SK-N-SH (cell line): ENCODE measurements at regions not wholly inside any gene's neighbourhood (a gene's known extent, or its start where the extent isn't known, plus 50 kb on each side); places are given as distances from the start of the nearest gene placed in this dataset.

ENCODE experiments used
- CTCF ChIA-PET: fragments of 300-600, 350-600 bp; formaldehyde crosslinking; extraction: SDS; loops from one replicate; lab custom pipeline; 2021; lab: Yijun Ruan, JAX
- POLR2A ChIA-PET: fragments of 350-600 bp; sonication (Branson Sonifier 250); formaldehyde crosslinking; extraction: SDS; loops from one replicate; lab custom pipeline; 2020; ENCODE audit warnings: antibody characterized with exemption, inconsistent platforms; lab: Yijun Ruan, JAX
- DNase-seq: peaks from one replicate; pipeline ENCODE4 v3.0.0; 2012
- H2AFZ ChIP-seq: fragments of 200-600 bp; sonication (generic); 2 replicates; pipeline ENCODE4 v1.8.1; 2016; ENCODE audit warnings: antibody characterized with exemption, mild to moderate bottlenecking, low read depth
- H3F3A ChIP-seq: fragments of 200-600 bp; sonication (generic); replicated peaks from 2 replicates; pipeline ENCODE3; 2016; ENCODE audit warnings: antibody characterized with exemption, mild to moderate bottlenecking; ENCODE audit not compliant: insufficient read depth
- H3K27ac ChIP-seq, 2 experiments: fragments of 200-500 bp in 1 of 2; fragments of 200-600 bp in 1 of 2; sonication (Bioruptor generic) in 1 of 2; sonication (generic), shearing (Covaris generic) in 1 of 2; 2 replicates each; pipeline versions ENCODE4 v1.5.1 to v1.6.1; 2014 to 2016; ENCODE audit warnings: low read depth in 2 of 2, inconsistent platforms in 1 of 2, low read length in 1 of 2, mild to moderate bottlenecking in 1 of 2, mixed read lengths in 1 of 2
- H3K27me3 ChIP-seq: fragments of 200-600 bp; sonication (generic), shearing (Covaris generic); 2 replicates; pipeline ENCODE4 v1.6.1; 2016; ENCODE audit warnings: mixed run types; ENCODE audit not compliant: insufficient read depth
- H3K36me3 ChIP-seq, 2 experiments: fragments of 200-500 bp in 1 of 2; fragments of 200-600 bp in 1 of 2; sonication (Bioruptor generic) in 1 of 2; sonication (generic) in 1 of 2; replicated peaks in 1 of 2; 2 replicates each; pipeline versions ENCODE3 to v1.5.1; 2014 to 2016; ENCODE audit warnings: low read length in 1 of 2, mild to moderate bottlenecking in 1 of 2; ENCODE audit not compliant: insufficient read depth in 2 of 2, control insufficient read depth in 1 of 2
- H3K4me1 ChIP-seq, 2 experiments: fragments of 200-500 bp in 1 of 2; fragments of 200-600 bp in 1 of 2; sonication (Bioruptor generic) in 1 of 2; sonication (generic), shearing (Covaris generic) in 1 of 2; 2 replicates each; pipeline versions ENCODE4 v1.5.1 to v1.6.1; 2014 to 2016; ENCODE audit warnings: low read depth in 1 of 2, low read length in 1 of 2, mixed run types in 1 of 2; ENCODE audit not compliant: insufficient read depth in 2 of 2, control insufficient read depth in 1 of 2
- H3K4me2 ChIP-seq: fragments of 200-600 bp; sonication (generic), shearing (Covaris generic); 2 replicates; pipeline ENCODE4 v1.6.1; 2017; ENCODE audit warnings: mixed run types
- H3K4me3 ChIP-seq, 2 experiments: fragments of 200-500 bp in 1 of 2; fragments of 200-600 bp in 1 of 2; sonication (Bioruptor generic) in 1 of 2; sonication (generic), shearing (Covaris generic) in 1 of 2; 2 replicates each; pipeline versions ENCODE4 v1.5.1 to v1.8.1; 2014 to 2016; ENCODE audit warnings: low read depth in 2 of 2, inconsistent platforms in 1 of 2, low read length in 1 of 2, mild to moderate bottlenecking in 1 of 2, mixed read lengths in 1 of 2, moderate library complexity in 1 of 2
- H3K79me2 ChIP-seq: fragments of 200-600 bp; sonication (generic); 2 replicates; pipeline ENCODE4 v1.8.1; 2017; ENCODE audit warnings: mild to moderate bottlenecking; ENCODE audit not compliant: insufficient read depth
- H3K9ac ChIP-seq: fragments of 200-600 bp; sonication (generic); 2 replicates; pipeline ENCODE4 v1.6.1; 2017; ENCODE audit warnings: mixed run types
- H3K9me2 ChIP-seq: fragments of 200-600 bp; sonication (generic); 2 replicates; pipeline ENCODE4 v1.6.1; 2017; ENCODE audit warnings: mixed run types
- H3K9me3 ChIP-seq: fragments of 200-600 bp; sonication (generic); 2 replicates; pipeline ENCODE4 v1.6.1; 2017; ENCODE audit warnings: mixed run types, mild to moderate bottlenecking, moderate library complexity
- H4K20me1 ChIP-seq: fragments of 200-600 bp; sonication (generic); 2 replicates; pipeline ENCODE4 v1.6.1; 2017; ENCODE audit warnings: mild to moderate bottlenecking, mixed run types; ENCODE audit not compliant: insufficient read depth
- ELF1 ChIP-seq: IDR thresholded peaks from 2 replicates; pipeline ENCODE4 v1.4.0; 2012
- EP300 ChIP-seq, 2 experiments: IDR thresholded peaks; 2 replicates each; pipeline versions ENCODE4 v1.4.0 to v1.6.1; 2012; ENCODE audit warnings: borderline replicate concordance in 1 of 2, low read depth in 1 of 2, low read length in 1 of 2
- EZH2phosphoT487 ChIP-seq: fragments of 200-600 bp; sonication (generic); IDR thresholded peaks from 2 replicates; pipeline ENCODE4 v1.6.1; 2017; ENCODE audit warnings: low read depth, mixed run types, mild to moderate bottlenecking, antibody characterized with exemption, moderate library complexity, borderline replicate concordance
- FOSL2 ChIP-seq: IDR thresholded peaks from 2 replicates; pipeline ENCODE4 v1.4.0; 2012; ENCODE audit warnings: low read depth, mild to moderate bottlenecking, moderate library complexity, borderline replicate concordance
- FOXJ3 ChIP-seq: sonication (generic); formaldehyde crosslinking; IDR thresholded peaks from 2 replicates; pipeline ENCODE4 v1.5.1; 2020; ENCODE audit warnings: mild to moderate bottlenecking, missing genetic modification reagents
- FOXM1 ChIP-seq: IDR thresholded peaks from 2 replicates; pipeline ENCODE4 v1.4.0; 2012; ENCODE audit warnings: low read depth, mild to moderate bottlenecking
- GABPA ChIP-seq: IDR thresholded peaks from 2 replicates; pipeline ENCODE4 v1.4.0; 2012; ENCODE audit warnings: low read depth, mild to moderate bottlenecking
- GATA2 ChIP-seq: sonication (generic); formaldehyde crosslinking; IDR thresholded peaks from 2 replicates; pipeline ENCODE4 v1.5.0; 2020; ENCODE audit warnings: mild to moderate bottlenecking, missing genetic modification reagents
- JUND ChIP-seq: IDR thresholded peaks from 2 replicates; pipeline ENCODE4 v1.4.0; 2012
- MEF2A ChIP-seq: IDR thresholded peaks from 2 replicates; pipeline ENCODE4 v1.4.0; 2012; ENCODE audit warnings: low read depth, borderline replicate concordance
- MXI1 ChIP-seq: IDR thresholded peaks from 2 replicates; pipeline ENCODE4 v1.6.1; 2012; ENCODE audit warnings: mild to moderate bottlenecking, low read depth, low read length, improper control_type of control experiment
- NFIC ChIP-seq: IDR thresholded peaks from 2 replicates; pipeline ENCODE4 v1.4.0; 2012; ENCODE audit warnings: borderline replicate concordance
- POLR2AphosphoS5 ChIP-seq: IDR thresholded peaks from 2 replicates; pipeline ENCODE4 v1.6.1; 2012; ENCODE audit warnings: low read depth, low read length
- RCOR1 ChIP-seq: fragments of 150-350 bp; IDR thresholded peaks from 2 replicates; pipeline ENCODE4 v1.6.1; 2017; ENCODE audit warnings: antibody characterized with exemption, low read length
- RFX5 ChIP-seq: IDR thresholded peaks from 2 replicates; pipeline ENCODE4 v1.6.1; 2012; ENCODE audit warnings: mild to moderate bottlenecking, improper control_type of control experiment, low read length
- RXRA ChIP-seq: IDR thresholded peaks from 2 replicates; pipeline ENCODE4 v1.4.0; 2012; ENCODE audit warnings: low read depth, mild to moderate bottlenecking, borderline replicate concordance
- SIN3A ChIP-seq: IDR thresholded peaks from 2 replicates; pipeline ENCODE4 v1.6.1; 2012; ENCODE audit warnings: low read depth, mild to moderate bottlenecking, low read length, moderate library complexity, borderline replicate concordance
- SMC3 ChIP-seq: IDR thresholded peaks from 2 replicates; pipeline ENCODE4 v1.6.1; 2012; ENCODE audit warnings: low read depth, low read length, improper control_type of control experiment
- TCF12 ChIP-seq: IDR thresholded peaks from 2 replicates; pipeline ENCODE4 v1.4.0; 2012
- TEAD4 ChIP-seq: IDR thresholded peaks from 2 replicates; pipeline ENCODE4 v1.4.0; 2012; ENCODE audit warnings: mild to moderate bottlenecking, borderline replicate concordance; ENCODE audit not compliant: insufficient read depth
- WGBS: methylation state at CpG from one replicate; pipeline ENCODE4 v1.1.6; 2017; ENCODE audit warnings: low lambda C conversion rate; 5-methylcytosine and 5-hydroxymethylcytosine counted together
- TF ChIP-seq, protein P1 (sequence below): IDR thresholded peaks from 2 replicates; pipeline ENCODE4; 2012
- TF ChIP-seq, protein P2 (sequence below): IDR thresholded peaks from 2 replicates; pipeline ENCODE4 v1.4.0; 2012; ENCODE audit warnings: low read depth
- TF ChIP-seq, protein P3 (sequence below): IDR thresholded peaks from 2 replicates; pipeline ENCODE4 v1.4.0; 2012; ENCODE audit warnings: low read depth, borderline replicate concordance
- TF ChIP-seq, protein P4 (sequence below): IDR thresholded peaks from 2 replicates; pipeline ENCODE4 v1.6.1; 2012; ENCODE audit warnings: mild to moderate bottlenecking, low read depth, low read length, moderate library complexity

DNA sequence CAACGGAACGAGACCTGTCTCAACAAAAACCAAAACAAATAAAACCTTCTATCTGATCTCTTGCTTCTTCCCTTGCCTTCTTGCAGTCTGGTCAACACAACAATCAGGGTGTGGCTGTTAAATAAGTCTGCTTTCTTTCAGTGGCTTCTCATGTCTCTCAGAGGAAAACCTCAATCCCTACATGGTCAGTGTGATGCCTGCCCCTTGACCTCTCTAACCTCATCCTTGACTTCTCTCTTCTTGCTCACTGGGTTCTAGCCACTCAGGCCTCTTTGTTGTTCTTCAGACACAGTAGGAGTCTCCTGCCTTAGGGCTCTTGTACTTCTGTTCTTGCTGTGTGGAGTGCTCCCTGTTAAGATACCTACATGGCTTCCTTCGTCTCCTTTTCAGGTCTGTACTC, 220.4 kb downstream of the SDHAF3 start:
- H3K27me3 ChIP-seq: no peaks in the 10 kb centered on the region
- CTCF ChIA-PET: no interaction called here
- no peaks in the 10 kb centered on the region for H4K20me1 ChIP-seq
- WGBS: 3% methylated on average over 3 of the region's 3 CpGs
- H3F3A ChIP-seq: no peaks in the 10 kb centered on the region
- POLR2A ChIA-PET: no interaction called here
- no peaks in the 10 kb centered on the region for H3K9me2 ChIP-seq
- H3K4me1 ChIP-seq: no peaks in the 10 kb centered on the region
- H3K9me3 ChIP-seq: no peaks in the 10 kb centered on the region
- no peak overlapping the region for H3K9ac ChIP-seq
- H3K36me3 ChIP-seq: no peaks in the 10 kb centered on the region
- H3K4me3 ChIP-seq: no peak overlapping the region
- no peaks in the 10 kb centered on the region for H3K79me2 ChIP-seq
- H3K4me2 ChIP-seq: no peak overlapping the region
- no peak overlapping the region for H3K27ac ChIP-seq
- H2AFZ ChIP-seq: no peak overlapping the region
- TF ChIP-seq RFX5 (no peak), EP300 (IDR thresholded peaks at IDR 0.05; ENCODE audit: borderline replicate concordance in 1 of 2, low read depth in 1 of 2, low read length in 1 of 2) (no peak), RCOR1 (no peak), TEAD4 (no peak), SMC3 (no peak), FOXM1 (no peak), TCF12 (no peak), RXRA (no peak), MEF2A (no peak), FOSL2 (no peak), NFIC (no peak)
- TF ChIP-seq, protein P1, sequence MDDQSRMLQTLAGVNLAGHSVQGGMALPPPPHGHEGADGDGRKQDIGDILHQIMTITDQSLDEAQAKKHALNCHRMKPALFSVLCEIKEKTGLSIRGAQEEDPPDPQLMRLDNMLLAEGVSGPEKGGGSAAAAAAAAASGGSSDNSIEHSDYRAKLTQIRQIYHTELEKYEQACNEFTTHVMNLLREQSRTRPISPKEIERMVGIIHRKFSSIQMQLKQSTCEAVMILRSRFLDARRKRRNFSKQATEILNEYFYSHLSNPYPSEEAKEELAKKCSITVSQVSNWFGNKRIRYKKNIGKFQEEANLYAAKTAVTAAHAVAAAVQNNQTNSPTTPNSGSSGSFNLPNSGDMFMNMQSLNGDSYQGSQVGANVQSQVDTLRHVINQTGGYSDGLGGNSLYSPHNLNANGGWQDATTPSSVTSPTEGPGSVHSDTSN: no peak
- TF ChIP-seq, all 33 proteins: peak for 0
- no peak for DNase-seq

DNA sequence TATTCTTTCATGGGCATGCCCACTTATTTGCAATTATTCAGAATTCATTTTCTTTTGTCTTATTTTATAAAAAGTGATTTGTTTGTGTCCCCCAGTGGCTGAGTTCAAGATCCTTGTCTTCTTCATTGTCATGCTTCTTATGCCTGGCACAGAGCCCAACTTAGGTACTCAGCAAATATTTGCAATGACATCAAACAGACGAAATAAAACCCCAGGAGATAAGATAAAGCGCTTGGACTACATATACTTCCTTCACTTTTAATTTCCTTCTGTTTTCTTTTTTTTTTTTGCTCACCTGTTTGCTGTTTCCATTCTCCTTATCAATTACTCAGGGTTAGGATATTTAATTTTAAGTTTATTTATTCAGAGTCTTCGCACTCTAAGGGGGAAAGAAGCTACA, 225.0 kb downstream of the SDHAF3 start:
- 2% methylated on average over 3 of the region's 3 CpGs for WGBS
- CTCF ChIA-PET: no interaction called here
- H3K4me1 ChIP-seq: no peaks in the 10 kb centered on the region
- H3F3A ChIP-seq: no peaks in the 10 kb centered on the region
- POLR2A ChIA-PET: no interaction called here
- no peak overlapping the region for H2AFZ ChIP-seq
- H3K9me3 ChIP-seq: no peaks in the 10 kb centered on the region
- DNase-seq: no peak
- H3K9ac ChIP-seq: no peak overlapping the region
- no peak overlapping the region for H3K27ac ChIP-seq
- peaks cover 3% of the 10 kb centered on the region; the same call in 1 of the 2 replicates for H3K27me3 ChIP-seq
- no peaks in the 10 kb centered on the region for H3K36me3 ChIP-seq
- H4K20me1 ChIP-seq: no peaks in the 10 kb centered on the region
- H3K9me2 ChIP-seq: no peaks in the 10 kb centered on the region
- H3K79me2 ChIP-seq: no peaks in the 10 kb centered on the region
- H3K4me2 ChIP-seq: no peak overlapping the region
- no peak overlapping the region for H3K4me3 ChIP-seq
- TF ChIP-seq SIN3A: no peak
- no peak for TF ChIP-seq FOXJ3 (CRISPR knock-in tag)
- TF ChIP-seq ELF1: no peak
- TF ChIP-seq TEAD4: no peak
- no peak for TF ChIP-seq GABPA
- TF ChIP-seq RXRA: no peak
- no peak for TF ChIP-seq RFX5
- TF ChIP-seq, protein P2, sequence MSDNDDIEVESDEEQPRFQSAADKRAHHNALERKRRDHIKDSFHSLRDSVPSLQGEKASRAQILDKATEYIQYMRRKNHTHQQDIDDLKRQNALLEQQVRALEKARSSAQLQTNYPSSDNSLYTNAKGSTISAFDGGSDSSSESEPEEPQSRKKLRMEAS: no peak
- no peak for TF ChIP-seq NFIC
- no peak for TF ChIP-seq MXI1
- no peak for TF ChIP-seq GATA2 (CRISPR knock-in tag)
- TF ChIP-seq, protein P3, sequence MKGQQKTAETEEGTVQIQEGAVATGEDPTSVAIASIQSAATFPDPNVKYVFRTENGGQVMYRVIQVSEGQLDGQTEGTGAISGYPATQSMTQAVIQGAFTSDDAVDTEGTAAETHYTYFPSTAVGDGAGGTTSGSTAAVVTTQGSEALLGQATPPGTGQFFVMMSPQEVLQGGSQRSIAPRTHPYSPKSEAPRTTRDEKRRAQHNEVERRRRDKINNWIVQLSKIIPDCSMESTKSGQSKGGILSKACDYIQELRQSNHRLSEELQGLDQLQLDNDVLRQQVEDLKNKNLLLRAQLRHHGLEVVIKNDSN: no peak
- TF ChIP-seq SMC3: no peak
- TF ChIP-seq EZH2phosphoT487: no peak
- TF ChIP-seq POLR2AphosphoS5: no peak
- no peak for TF ChIP-seq JUND
- TF ChIP-seq, protein P4, sequence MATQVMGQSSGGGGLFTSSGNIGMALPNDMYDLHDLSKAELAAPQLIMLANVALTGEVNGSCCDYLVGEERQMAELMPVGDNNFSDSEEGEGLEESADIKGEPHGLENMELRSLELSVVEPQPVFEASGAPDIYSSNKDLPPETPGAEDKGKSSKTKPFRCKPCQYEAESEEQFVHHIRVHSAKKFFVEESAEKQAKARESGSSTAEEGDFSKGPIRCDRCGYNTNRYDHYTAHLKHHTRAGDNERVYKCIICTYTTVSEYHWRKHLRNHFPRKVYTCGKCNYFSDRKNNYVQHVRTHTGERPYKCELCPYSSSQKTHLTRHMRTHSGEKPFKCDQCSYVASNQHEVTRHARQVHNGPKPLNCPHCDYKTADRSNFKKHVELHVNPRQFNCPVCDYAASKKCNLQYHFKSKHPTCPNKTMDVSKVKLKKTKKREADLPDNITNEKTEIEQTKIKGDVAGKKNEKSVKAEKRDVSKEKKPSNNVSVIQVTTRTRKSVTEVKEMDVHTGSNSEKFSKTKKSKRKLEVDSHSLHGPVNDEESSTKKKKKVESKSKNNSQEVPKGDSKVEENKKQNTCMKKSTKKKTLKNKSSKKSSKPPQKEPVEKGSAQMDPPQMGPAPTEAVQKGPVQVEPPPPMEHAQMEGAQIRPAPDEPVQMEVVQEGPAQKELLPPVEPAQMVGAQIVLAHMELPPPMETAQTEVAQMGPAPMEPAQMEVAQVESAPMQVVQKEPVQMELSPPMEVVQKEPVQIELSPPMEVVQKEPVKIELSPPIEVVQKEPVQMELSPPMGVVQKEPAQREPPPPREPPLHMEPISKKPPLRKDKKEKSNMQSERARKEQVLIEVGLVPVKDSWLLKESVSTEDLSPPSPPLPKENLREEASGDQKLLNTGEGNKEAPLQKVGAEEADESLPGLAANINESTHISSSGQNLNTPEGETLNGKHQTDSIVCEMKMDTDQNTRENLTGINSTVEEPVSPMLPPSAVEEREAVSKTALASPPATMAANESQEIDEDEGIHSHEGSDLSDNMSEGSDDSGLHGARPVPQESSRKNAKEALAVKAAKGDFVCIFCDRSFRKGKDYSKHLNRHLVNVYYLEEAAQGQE: no peak
